ENCODE measurements at regions not wholly inside any gene's neighbourhood (a gene's known extent, or its start where the extent isn't known, plus 50 kb on each side); places are given as distances from the start of the nearest gene placed in this dataset.

DNA sequence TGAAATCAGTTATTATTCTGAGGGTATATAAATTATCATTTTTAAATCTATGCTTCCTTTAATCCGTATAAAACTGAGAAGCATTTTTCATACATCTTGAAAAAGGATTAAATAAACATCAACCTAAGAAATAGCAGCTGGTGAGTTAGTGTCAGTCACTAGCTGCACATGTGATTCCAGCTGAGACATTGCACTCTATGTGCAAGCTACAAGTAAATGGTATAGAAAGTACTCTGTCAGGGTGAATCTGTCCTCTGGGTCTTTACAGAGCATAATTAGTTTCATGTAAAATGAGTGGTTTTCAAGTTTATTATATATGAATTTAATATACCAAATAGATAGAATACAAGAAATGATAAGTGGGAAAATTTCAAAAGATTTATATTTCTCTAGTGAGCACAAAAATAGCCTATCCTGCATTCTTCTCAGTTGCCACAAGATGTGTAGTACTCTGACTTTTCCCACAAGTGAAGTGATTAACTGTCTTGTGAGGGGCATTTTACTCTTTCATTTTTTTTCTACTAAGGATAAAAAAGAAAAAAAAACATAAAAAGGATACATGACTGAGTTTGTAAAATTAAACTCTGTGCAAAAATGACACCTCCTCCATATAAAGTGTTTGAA is 1372.1 kb downstream of the PCDH9 start:
- Histone ChIP-seq H3K27me3 (ENCODE audit: insufficient read depth, low read length) (no peaks in the 10 kb centered on the region), H4K20me1 (ENCODE audit: insufficient read depth) (no peaks in the 10 kb centered on the region), H2AFZ (ENCODE audit: low read depth, low read length, poor library complexity, severe bottlenecking) (no peak overlapping the region), H3K9me3 (ENCODE audit: control insufficient read depth in 1 of 2, insufficient read depth in 1 of 2, low read depth in 1 of 2, low read length in 2 of 2) (no peaks in the 10 kb centered on the region), H3K36me3 (ENCODE audit: control insufficient read depth in 1 of 2, insufficient read depth in 2 of 2, low read length in 2 of 2) (no peaks in the 10 kb centered on the region), H3K27ac (ENCODE audit: low read depth, low read length) (no peak overlapping the region), H3K9me2 (ENCODE audit: insufficient read depth) (no peaks in the 10 kb centered on the region), H3K79me2 (ENCODE audit: insufficient read depth, low read length) (no peaks in the 10 kb centered on the region), H3K4me1 (ENCODE audit: control insufficient read depth in 1 of 2, insufficient read depth in 2 of 2, low read length in 2 of 2) (no peaks in the 10 kb centered on the region), H3K9ac (ENCODE audit: low read length) (no peak overlapping the region), H3K4me2 (ENCODE audit: low read length) (no peak overlapping the region), H3K4me3 (replicated peaks in 1 of 2; ENCODE audit: low read depth in 1 of 2, low read length in 2 of 2) (no peak overlapping the region)
- no peak for DNase-seq (ENCODE audit: low read depth, low spot score)
- ChIA-PET CTCF (no interaction called here), POLR2A (no interaction called here), RAD21 (ENCODE audit: low non-redundant PET in 1 of 2, low total read pairs in 2 of 2, uncharacterized antibody in 2 of 2, unreplicated experiment in 2 of 2) (no interaction called here)
- intact Hi-C loops (cut with micrococcal nuclease) = no loop called here
- no peak for TF ChIP-seq CBX3 (IDR thresholded peaks at IDR 0.05; ENCODE audit: low read depth)
- ATAC-seq = no peak
- no TSS peak for BruUV-seq (replicated peaks)

DNA sequence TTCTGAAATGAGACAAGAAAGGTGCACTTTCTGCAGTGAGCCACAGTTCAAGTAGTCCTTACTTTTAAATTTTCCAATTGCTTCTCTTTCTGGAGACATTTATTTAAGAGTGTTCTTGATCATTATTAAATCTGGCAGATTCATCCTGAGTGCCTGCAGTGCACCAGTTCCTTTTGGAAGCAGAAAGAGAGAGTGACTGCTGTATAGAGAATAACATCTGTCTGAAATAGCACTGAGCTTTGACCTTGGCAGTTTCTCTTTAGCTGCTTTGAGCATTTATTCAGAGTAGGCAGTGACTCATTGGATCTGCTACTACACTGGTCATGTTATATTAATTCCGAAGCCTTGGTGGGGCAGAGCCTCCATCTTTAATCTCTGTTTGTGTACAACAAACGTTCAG is 1373.7 kb downstream of the PCDH9 start:
- H3K4me3 ChIP-seq (replicated peaks in 1 of 2; ENCODE audit: low read depth in 1 of 2, low read length in 2 of 2) = no peak overlapping the region
- DNase-seq (ENCODE audit: low read depth, low spot score) = no peak
- ChIA-PET CTCF (no interaction called here), POLR2A (no interaction called here), RAD21 (ENCODE audit: low non-redundant PET in 1 of 2, low total read pairs in 2 of 2, uncharacterized antibody in 2 of 2, unreplicated experiment in 2 of 2) (no interaction called here)
- H3K9me3 ChIP-seq (ENCODE audit: control insufficient read depth in 1 of 2, insufficient read depth in 1 of 2, low read depth in 1 of 2, low read length in 2 of 2) = no peaks in the 10 kb centered on the region
- H3K36me3 ChIP-seq (ENCODE audit: control insufficient read depth in 1 of 2, insufficient read depth in 2 of 2, low read length in 2 of 2) = no peaks in the 10 kb centered on the region
- H3K27ac ChIP-seq (ENCODE audit: low read depth, low read length) = no peak overlapping the region
- no peaks in the 10 kb centered on the region for H3K4me1 ChIP-seq (ENCODE audit: control insufficient read depth in 1 of 2, insufficient read depth in 2 of 2, low read length in 2 of 2)
- intact Hi-C loops (cut with micrococcal nuclease) = no loop called here
- H3K9ac ChIP-seq (ENCODE audit: low read length) = no peak overlapping the region
- H2AFZ ChIP-seq (ENCODE audit: low read depth, low read length, poor library complexity, severe bottlenecking) = no peak overlapping the region
- H4K20me1 ChIP-seq (ENCODE audit: insufficient read depth) = no peaks in the 10 kb centered on the region
- no TSS peak for BruUV-seq (replicated peaks)
- H3K79me2 ChIP-seq (ENCODE audit: insufficient read depth, low read length) = no peaks in the 10 kb centered on the region
- H3K27me3 ChIP-seq (ENCODE audit: insufficient read depth, low read length) = no peaks in the 10 kb centered on the region
- no peak for TF ChIP-seq SP1 (IDR thresholded peaks at IDR 0.05; ENCODE audit: low read depth)
- no peak for TF ChIP-seq FOSL1 (IDR thresholded peaks at IDR 0.05; ENCODE audit: low read depth)
- no peak for TF ChIP-seq POLR2A (IDR thresholded peaks at IDR 0.05; ENCODE audit: borderline replicate concordance, extremely low read depth, insufficient read depth, insufficient read length)
- TF ChIP-seq SRF (IDR thresholded peaks at IDR 0.05; ENCODE audit: low read depth) = no peak
- TF ChIP-seq POLR2AphosphoS5 (IDR thresholded peaks at IDR 0.05; ENCODE audit: low read depth, low read length) = no peak
- TF ChIP-seq SIN3A (IDR thresholded peaks at IDR 0.05; ENCODE audit: low read depth) = no peak
- TF ChIP-seq TCF7L2 (IDR thresholded peaks at IDR 0.05; ENCODE audit: borderline replicate concordance, extremely low read depth, insufficient read depth, insufficient read length) = no peak
- no peak for TF ChIP-seq JUND (IDR thresholded peaks at IDR 0.05)
- no peak for TF ChIP-seq ZFX (IDR thresholded peaks at IDR 0.05)
- TF ChIP-seq, protein P1, sequence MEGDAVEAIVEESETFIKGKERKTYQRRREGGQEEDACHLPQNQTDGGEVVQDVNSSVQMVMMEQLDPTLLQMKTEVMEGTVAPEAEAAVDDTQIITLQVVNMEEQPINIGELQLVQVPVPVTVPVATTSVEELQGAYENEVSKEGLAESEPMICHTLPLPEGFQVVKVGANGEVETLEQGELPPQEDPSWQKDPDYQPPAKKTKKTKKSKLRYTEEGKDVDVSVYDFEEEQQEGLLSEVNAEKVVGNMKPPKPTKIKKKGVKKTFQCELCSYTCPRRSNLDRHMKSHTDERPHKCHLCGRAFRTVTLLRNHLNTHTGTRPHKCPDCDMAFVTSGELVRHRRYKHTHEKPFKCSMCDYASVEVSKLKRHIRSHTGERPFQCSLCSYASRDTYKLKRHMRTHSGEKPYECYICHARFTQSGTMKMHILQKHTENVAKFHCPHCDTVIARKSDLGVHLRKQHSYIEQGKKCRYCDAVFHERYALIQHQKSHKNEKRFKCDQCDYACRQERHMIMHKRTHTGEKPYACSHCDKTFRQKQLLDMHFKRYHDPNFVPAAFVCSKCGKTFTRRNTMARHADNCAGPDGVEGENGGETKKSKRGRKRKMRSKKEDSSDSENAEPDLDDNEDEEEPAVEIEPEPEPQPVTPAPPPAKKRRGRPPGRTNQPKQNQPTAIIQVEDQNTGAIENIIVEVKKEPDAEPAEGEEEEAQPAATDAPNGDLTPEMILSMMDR (IDR thresholded peaks at IDR 0.05 in 2 of 3, conservative IDR thresholded peaks at IDR 0.05 in 1 of 3; ENCODE audit: borderline replicate concordance in 1 of 3, insufficient read depth in 1 of 3, low read depth in 2 of 3, low read length in 2 of 3) = no peak
- TF ChIP-seq, protein P2, sequence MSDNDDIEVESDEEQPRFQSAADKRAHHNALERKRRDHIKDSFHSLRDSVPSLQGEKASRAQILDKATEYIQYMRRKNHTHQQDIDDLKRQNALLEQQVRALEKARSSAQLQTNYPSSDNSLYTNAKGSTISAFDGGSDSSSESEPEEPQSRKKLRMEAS (IDR thresholded peaks at IDR 0.05) = no peak
- TF ChIP-seq EGR1 (IDR thresholded peaks at IDR 0.05; ENCODE audit: low read depth) = no peak
- H3K9me2 ChIP-seq (ENCODE audit: insufficient read depth) = no peaks in the 10 kb centered on the region
- no peak for ATAC-seq
- H3K4me2 ChIP-seq (ENCODE audit: low read length) = no peak overlapping the region

All from HCT116 (cell line).